ENCODE measurements at regions not wholly inside any gene's neighbourhood (a gene's known extent, or its start where the extent isn't known, plus 50 kb on each side); places are given as distances from the start of the nearest gene placed in this dataset.

DNA sequence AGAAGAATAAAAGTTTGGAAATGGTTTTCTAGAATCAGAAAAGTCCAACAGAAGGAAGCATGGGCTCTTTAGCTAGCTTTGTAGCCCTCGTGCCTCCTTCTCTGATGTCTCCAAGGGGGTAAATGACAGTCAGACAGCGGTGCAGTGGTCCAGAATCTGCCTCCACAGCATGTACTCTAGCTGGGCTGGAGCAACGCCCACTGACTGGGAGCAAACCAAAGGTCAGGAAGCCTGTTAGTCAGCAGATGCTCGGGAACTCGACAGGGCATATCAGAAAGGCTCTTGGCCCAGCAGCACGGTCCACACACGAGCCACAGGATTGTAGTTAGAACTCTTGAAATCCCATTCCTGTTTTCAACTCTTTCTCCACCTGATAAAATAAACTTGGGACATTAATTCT is 164.3 kb downstream of the GRIN2B start:
- no peak for DNase-seq (ENCODE audit: low read depth)
- H3K4me3 ChIP-seq (ENCODE audit: low read depth, low read length), result no peak overlapping the region
- TF ChIP-seq, protein P1, sequence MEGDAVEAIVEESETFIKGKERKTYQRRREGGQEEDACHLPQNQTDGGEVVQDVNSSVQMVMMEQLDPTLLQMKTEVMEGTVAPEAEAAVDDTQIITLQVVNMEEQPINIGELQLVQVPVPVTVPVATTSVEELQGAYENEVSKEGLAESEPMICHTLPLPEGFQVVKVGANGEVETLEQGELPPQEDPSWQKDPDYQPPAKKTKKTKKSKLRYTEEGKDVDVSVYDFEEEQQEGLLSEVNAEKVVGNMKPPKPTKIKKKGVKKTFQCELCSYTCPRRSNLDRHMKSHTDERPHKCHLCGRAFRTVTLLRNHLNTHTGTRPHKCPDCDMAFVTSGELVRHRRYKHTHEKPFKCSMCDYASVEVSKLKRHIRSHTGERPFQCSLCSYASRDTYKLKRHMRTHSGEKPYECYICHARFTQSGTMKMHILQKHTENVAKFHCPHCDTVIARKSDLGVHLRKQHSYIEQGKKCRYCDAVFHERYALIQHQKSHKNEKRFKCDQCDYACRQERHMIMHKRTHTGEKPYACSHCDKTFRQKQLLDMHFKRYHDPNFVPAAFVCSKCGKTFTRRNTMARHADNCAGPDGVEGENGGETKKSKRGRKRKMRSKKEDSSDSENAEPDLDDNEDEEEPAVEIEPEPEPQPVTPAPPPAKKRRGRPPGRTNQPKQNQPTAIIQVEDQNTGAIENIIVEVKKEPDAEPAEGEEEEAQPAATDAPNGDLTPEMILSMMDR (IDR thresholded peaks at IDR 0.05; ENCODE audit: control insufficient read depth, extremely low read depth, insufficient read depth), result no peak

DNA sequence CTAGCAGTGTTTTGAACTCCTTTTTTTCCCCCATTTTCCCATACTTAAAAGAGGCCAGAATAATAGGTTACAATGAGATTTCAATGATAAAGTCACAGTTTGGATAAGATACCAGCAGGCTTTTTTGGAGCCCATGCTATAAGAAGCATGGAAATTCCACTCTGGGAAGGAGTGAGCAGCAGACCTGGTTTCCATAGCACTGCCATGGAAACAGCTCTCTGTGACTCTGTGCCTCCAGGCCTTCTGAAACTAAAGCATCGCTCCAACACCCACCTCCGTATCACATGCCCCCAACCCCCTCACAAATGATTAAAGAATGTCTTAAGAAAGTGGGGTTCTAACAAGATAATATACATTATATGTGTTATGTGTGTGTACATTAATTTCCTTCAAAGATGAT is 165.0 kb downstream of the GRIN2B start:
- DNase-seq (ENCODE audit: low read depth), result no peak
- H3K4me3 ChIP-seq (ENCODE audit: low read depth, low read length), result no peak overlapping the region
- TF ChIP-seq, protein P1 (IDR thresholded peaks at IDR 0.05; ENCODE audit: control insufficient read depth, extremely low read depth, insufficient read depth), result no peak

DNA sequence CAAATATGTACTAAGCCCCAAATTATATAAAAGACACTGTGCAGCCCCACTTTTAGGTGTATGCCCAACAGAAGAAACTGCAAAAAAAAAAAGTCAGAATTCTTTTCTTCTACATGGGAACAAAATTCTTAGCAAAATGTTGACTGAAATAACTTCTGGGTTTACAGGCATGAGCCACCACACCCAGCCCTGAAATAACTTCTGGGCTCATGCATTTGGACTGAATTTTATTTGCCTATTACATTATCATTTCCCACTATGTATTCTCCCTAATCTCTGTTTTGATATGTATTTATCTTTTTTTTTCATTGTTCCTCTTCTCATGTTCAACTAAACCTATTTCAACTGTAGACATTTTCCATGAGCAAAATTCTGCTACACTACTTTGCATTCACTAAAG is 169.2 kb downstream of the GRIN2B start:
- TF ChIP-seq, protein P1 (IDR thresholded peaks at IDR 0.05; ENCODE audit: control insufficient read depth, extremely low read depth, insufficient read depth), result no peak
- H3K4me3 ChIP-seq (ENCODE audit: low read depth, low read length), result no peak overlapping the region
- no peak for DNase-seq (ENCODE audit: low read depth)

DNA sequence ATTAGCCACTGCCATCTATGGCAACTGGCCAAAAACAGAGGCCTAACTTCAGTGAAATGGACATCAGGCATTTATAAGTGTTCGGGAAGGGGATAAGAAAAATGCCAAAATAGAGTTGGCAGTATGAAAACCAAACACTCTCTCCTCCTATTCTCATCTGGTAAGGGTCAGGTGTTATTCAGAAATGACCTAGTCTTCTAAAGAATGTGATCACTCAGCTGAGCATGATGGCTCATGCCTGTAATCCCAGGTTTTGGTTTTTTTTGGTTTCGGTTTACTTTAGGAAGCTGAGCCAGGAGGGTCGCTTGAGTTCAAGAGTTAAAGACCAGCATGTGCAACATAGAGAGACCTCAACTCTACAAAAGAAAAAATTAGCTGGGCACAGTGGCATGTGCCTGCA is 170.3 kb downstream of the GRIN2B start:
- no peak for DNase-seq (ENCODE audit: low read depth)
- no peak overlapping the region for H3K4me3 ChIP-seq (ENCODE audit: low read depth, low read length)

DNA sequence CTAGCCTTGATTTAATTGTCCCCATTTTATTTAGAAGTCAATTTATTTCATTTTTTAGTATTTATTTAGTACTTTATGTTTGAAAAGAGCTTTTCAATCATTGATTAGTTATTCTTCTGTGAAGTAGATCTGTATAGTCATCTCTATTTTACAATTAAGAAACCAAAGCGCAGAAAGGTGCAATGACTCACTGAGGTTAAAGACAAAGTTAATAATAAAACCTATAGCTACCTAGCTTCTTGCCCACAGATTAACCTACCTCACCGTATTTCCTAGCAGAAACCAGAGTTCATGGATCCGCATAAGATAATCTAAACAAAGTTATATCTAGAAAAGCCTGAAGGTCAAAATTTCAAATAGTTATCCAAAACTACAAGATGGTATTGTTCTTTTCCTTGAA is 176.4 kb downstream of the GRIN2B start:
- no peak for DNase-seq (ENCODE audit: low read depth)
- no peak overlapping the region for H3K4me3 ChIP-seq (ENCODE audit: low read depth, low read length)
- TF ChIP-seq, protein P1 (IDR thresholded peaks at IDR 0.05; ENCODE audit: control insufficient read depth, extremely low read depth, insufficient read depth), result no peak

More for the DNA sequence above, 170.3 kb downstream of the GRIN2B start:
- TF ChIP-seq, protein P1 (IDR thresholded peaks at IDR 0.05; ENCODE audit: control insufficient read depth, extremely low read depth, insufficient read depth), result no peak

DNA sequence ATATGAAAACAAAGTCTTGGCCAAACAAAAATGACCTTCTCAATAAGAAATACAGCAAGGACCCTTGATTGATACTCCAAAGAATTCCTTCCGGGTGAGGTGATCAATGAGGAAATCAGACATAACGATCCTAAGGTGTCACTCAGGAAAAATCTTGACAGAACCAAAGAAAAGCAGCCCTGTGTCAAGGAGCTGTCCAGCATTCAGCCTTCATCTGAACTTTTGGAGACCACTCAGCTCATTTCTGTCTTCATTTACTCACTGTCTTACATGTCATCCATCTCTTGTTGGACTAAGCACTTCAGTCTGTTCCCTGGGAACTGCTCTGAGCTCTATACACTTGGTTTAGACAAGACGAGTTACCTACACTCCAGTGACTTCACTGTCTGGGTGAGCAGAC is 179.9 kb downstream of the GRIN2B start:
- TF ChIP-seq, protein P1 (IDR thresholded peaks at IDR 0.05; ENCODE audit: control insufficient read depth, extremely low read depth, insufficient read depth), result no peak
- DNase-seq (ENCODE audit: low read depth), result no peak
- H3K4me3 ChIP-seq (ENCODE audit: low read depth, low read length), result no peak overlapping the region

DNA sequence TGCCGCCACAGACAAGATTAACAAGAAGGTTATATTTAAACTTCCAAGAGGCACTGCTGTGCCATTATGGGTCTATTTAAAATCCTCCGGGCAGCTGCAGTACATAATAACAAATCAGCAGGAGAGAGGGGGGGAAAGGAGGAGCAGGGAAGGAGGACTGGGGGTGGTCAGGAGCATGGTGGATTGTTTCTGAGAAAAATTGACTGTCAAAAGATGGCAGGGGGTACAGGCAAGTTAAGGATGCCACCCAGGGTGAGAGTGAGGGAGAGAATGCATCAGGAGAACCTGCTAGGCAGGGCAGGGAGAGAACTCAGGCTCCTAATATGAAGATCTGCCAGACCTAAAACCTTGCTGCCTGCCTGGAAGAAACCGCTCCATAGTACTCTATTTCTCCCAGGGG is 181.8 kb downstream of the GRIN2B start:
- H3K4me3 ChIP-seq (ENCODE audit: low read depth, low read length), result no peak overlapping the region
- DNase-seq (ENCODE audit: low read depth), result no peak
- TF ChIP-seq, protein P1 (IDR thresholded peaks at IDR 0.05; ENCODE audit: control insufficient read depth, extremely low read depth, insufficient read depth), result no peak

All from LNCaP clone FGC (cell line).